ENCODE measurements at regions not wholly inside any gene's neighbourhood (a gene's known extent, or its start where the extent isn't known, plus 50 kb on each side); places are given as distances from the start of the nearest gene placed in this dataset.

- DNase-seq (ENCODE audit: low read depth), result no peak
Measured at GRCh38 chr3:146838221-146838620, 233.1 kb upstream of the PLSCR5 start.

- DNase-seq (ENCODE audit: low read depth), result no peak
Measured at GRCh38 chr3:146834917-146835316, 229.8 kb upstream of the PLSCR5 start.

- DNase-seq (ENCODE audit: low read depth), result no peak
Measured at GRCh38 chr3:146832857-146833458, 227.8 kb upstream of the PLSCR5 start.

GRCh38 chr3:146831659-146832058 is 226.5 kb upstream of the PLSCR5 start:
- no peak for DNase-seq (ENCODE audit: low read depth)

GRCh38 chr3:146830231-146830630 is 225.1 kb upstream of the PLSCR5 start:
- no peak for DNase-seq (ENCODE audit: low read depth)

DNA sequence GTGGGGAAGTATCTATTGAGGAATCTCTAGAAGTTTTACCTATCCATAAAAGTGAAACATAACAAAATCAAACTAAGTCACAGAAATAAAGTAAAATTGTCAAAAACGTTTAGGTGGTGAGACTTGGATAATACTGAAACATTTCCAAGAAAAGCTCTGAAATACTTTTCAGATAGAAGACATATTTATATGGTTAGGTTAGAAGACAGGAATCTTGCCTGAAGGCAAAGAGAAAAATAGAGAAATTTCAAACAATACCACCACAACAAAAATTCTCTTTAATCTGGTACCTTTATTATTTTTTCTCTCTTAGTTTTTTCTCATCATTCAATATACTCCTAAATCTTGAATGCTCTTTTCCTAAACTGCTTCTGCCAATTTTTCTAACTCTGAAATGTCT is 222.7 kb upstream of the PLSCR5 start:
- no peak for DNase-seq (ENCODE audit: low read depth)

DNA sequence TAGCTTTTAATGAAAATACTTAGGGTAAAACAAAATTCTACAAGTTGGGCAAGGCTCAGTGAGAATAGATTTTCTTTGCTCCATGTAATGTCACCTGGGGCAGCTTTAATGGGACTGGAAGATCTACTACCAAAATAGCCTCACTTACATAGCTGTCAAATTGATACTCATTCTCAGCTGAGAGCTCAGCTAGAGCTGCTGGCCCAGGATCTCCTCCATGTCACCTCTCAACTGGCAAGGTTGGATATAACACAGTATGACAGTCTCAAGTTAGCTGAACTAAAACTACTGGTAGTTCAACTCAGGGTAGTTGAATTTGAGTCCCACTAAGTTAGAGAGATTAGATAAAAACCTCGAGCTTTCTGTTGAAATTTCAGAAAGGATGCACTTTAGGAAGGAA is 218.5 kb upstream of the PLSCR5 start:
- no peak for DNase-seq (ENCODE audit: low read depth)

- DNase-seq (ENCODE audit: low read depth), result no peak
Measured at GRCh38 chr3:146818866-146819265, 213.7 kb upstream of the PLSCR5 start.

- no peak for DNase-seq (ENCODE audit: low read depth)
Measured at GRCh38 chr3:146818301-146818700, 213.2 kb upstream of the PLSCR5 start.

- peak; percentile 19 for DNase-seq (ENCODE audit: low read depth)
Measured at GRCh38 chr3:146817704-146818103, 212.6 kb upstream of the PLSCR5 start.

- no peak for DNase-seq (ENCODE audit: low read depth)
Measured at GRCh38 chr3:146814601-146815315, 209.6 kb upstream of the PLSCR5 start.

DNA sequence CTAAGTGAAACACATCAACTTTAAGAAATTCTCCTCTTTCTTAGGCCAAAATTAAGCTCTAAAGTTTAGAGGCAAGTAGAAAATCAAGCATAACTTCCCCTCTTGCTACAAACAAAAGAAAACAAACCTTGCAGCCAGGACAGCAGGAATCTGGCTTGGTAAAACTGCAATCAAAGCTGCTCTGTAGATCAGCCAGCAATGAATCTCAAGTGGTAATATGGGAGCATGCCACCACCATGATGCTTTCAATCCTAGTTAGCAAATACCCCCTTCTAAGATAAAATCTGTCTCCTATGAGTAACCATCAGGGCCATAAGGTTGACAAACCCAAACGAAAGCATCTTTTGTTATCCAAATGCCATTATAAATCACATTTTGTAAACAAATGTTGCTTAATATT is 208.3 kb upstream of the PLSCR5 start:
- DNase-seq (ENCODE audit: low read depth), result no peak

DNA sequence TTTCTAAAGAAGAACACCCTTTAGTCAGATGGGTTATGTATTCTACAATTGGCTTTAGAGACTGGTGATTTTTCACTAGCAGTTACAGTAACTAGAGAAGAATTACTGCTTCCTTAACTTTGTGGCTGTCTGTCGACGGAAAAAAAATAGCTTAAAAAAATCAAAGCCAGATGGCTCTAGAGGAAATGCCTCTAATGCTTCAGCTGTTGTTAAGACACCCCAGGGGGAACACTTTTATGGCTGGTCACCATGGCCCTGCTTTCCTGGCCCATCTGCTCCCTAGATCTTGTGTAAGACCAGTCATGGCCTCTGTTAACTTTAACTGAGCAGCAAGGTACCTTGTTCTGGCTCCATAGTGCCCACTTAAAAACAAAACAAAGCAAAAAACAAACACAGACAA is 198.6 kb upstream of the PLSCR5 start:
- no peak for DNase-seq (ENCODE audit: low read depth)

DNA sequence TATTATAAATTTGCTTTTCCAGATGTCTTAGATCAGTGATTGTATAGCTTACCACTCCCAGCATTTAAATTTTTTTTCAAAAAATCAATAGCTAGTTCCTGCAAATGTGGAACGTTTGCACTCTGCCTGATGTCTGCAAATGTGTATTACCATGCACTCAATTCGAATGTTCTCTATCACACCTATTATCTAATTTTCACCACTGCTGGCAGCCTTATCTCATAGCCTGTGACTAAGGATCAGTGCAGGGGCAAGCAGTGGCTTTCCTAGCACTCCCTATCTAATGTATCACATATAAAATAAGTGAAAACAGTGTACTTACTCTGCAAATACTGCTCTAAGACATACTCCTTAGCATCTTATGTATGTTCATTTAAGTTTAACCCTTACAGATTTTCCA is 196.3 kb upstream of the PLSCR5 start:
- DNase-seq (ENCODE audit: low read depth), result no peak

GRCh38 chr3:146800484-146800883 is 195.3 kb upstream of the PLSCR5 start:
- DNase-seq (ENCODE audit: low read depth), result no peak

DNA sequence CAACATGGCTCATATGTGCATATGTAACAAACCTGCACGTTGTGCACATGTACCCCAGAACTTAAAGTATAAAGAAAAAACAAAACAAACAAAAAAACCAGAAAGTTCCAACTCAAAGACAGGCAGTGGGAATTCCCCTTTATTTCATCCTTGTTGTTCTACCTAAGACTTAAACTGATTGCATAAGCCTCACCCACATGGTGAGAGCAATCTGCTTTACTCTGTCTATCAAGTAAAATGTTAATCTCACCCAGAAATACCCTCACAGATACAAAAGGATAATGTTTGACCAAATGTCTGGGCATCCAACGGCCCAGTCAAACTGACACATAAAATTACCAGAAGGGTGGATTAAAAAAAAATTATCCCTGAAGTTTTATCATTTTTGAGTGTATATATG is 190.9 kb upstream of the PLSCR5 start:
- DNase-seq (ENCODE audit: low read depth), result no peak

- DNase-seq (ENCODE audit: low read depth), result no peak
Measured at GRCh38 chr3:146783446-146783845, 178.3 kb upstream of the PLSCR5 start.

DNA sequence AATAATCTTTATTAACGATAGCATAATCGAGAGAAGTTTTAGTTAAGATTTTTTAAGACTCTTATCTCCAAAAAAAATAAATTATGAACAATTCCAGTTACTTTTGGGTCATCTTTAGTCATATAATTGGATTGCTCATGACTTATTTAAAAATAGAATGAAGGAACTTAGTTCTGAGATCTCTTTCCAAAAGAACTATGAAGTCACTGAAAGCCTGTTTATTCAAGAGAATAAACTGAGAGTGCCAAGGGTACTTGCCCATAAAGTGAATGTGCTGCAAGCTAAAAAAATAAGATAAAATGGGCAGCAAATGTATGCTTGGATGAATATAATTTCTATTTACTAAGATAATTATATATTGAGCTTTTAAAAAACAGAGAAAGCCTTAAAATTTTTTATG is 176.5 kb upstream of the PLSCR5 start:
- DNase-seq (ENCODE audit: low read depth), result no peak

DNA sequence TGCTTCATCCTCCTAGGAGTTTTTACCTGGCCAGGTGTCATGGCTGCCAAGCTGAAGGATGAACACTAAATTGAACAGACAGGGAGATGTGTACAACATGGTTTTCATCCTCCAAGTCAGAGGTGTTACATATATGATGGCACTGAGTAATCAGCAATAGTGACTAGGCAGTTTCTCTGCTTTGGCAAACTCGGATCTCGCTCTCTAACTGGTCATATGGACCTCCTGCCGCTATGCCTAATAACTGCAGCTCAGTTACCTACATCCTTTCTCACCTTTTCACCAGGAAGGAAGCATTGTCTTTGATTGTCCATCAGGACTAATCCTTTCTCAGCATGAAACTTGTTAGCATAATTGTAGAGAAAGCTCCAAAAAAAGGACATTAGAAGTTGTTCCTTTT is 175.9 kb upstream of the PLSCR5 start:
- DNase-seq (ENCODE audit: low read depth), result no peak

GRCh38 chr3:146780251-146780650 is 175.1 kb upstream of the PLSCR5 start:
- DNase-seq (ENCODE audit: low read depth), result no peak

- no peak for DNase-seq (ENCODE audit: low read depth)
Measured at GRCh38 chr3:146777941-146778340, 172.8 kb upstream of the PLSCR5 start.

GRCh38 chr3:146772211-146772743 is 167.1 kb upstream of the PLSCR5 start:
- no peak for DNase-seq (ENCODE audit: low read depth)

DNA sequence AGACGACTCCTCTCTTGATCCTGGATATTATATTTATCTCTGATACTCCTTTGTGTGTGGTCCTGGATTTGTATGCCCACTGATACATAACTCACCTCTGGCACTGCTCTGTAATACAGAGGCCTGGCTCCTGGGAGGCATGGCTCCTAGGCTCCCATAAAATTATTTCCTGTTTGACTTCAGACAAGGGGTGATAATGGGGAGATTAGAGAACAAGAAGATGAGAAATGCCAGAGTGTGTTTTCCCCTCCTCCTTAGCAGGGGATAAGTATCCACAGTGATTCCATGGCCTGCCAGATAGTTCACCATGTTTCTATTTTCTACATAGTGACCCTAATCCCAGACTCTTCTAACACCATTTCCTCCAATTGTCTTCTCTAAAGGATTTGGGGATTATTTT is 165.7 kb upstream of the PLSCR5 start:
- no peak for DNase-seq (ENCODE audit: low read depth)

DNA sequence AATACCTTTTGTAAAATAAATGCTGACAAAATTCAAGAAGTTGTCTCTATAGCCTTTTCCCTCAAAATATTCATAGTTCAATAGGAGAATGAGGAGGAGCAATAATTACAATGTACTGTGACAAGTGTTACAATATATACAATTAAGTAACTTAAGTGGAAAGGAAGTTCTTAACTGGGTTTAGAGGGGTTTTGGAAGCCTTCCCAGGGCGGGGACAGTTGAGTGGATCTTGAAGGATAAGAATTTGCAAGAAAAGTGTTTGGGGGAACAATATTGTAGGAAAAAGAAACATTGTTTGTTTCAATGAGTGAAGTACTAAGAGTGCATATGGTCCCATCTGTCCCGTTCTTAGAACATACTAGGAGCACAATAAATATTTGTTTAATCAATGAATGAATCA is 165.2 kb upstream of the PLSCR5 start:
- DNase-seq (ENCODE audit: low read depth), result no peak
